HepG2 (cell line): ENCODE measurements at regions not wholly inside any gene's neighbourhood (a gene's known extent, or its start where the extent isn't known, plus 50 kb on each side); places are given as distances from the start of the nearest gene placed in this dataset.

Source experiments
- ATAC-seq: fragments of 200-7000 bp; cut with Tn5 transposase; 3 replicates; pipeline ENCODE4 v1.9.1; 2020; ENCODE audit warnings: mild to moderate bottlenecking, moderate library complexity
- BruUV-seq: library from RNA; stranded (reverse); fragments of 400-500 nt; replicated peaks from 2 replicates; lab custom pipeline; 2021; lab: Mats Ljungman, UMichigan
- CTCF ChIA-PET: fragments of 300-600 bp; formaldehyde crosslinking; extraction: SDS; loops from one replicate; lab custom pipeline; 2021; ENCODE audit warnings: low total read pairs, inconsistent platforms, low intra/inter-chr PET ratio; lab: Yijun Ruan, JAX
- POLR2A ChIA-PET: fragments of 350-600 bp; sonication (Branson Sonifier 250); formaldehyde crosslinking; loops from one replicate; lab custom pipeline; 2020; ENCODE audit warnings: antibody characterized with exemption, inconsistent platforms; lab: Yijun Ruan, JAX
- DNase-seq: peaks from one replicate; pipeline ENCODE4 v3.0.0-alpha.2; 2015; ENCODE audit warnings: low spot score
- FAIRE-seq: peaks from 3 replicates; lab custom pipeline; 2011; peaks lifted over from hg19 to GRCh38; lab: Jason Lieb, UNC
- H2AFZ ChIP-seq: one replicate; pipeline ENCODE4 v1.6.1; 2011; ENCODE audit warnings: low read length, inconsistent platforms
- H3K27ac ChIP-seq: fragments of 300-600 bp; 3 replicates; pipeline ENCODE4 v1.8.0; 2011; ENCODE audit warnings: mixed run types, mild to moderate bottlenecking, mixed read lengths, low read length, inconsistent platforms; ENCODE audit not compliant: insufficient read depth; ENCODE audit errors: extremely low read length
- H3K27me3 ChIP-seq, 2 experiments: fragments of 200-600 bp in 1 of 2; 2 replicates in 1 of 2; 3 replicates in 1 of 2; pipeline versions ENCODE4 v1.6.0 to v1.8.0; 2011; ENCODE audit warnings: low read length in 2 of 2, mild to moderate bottlenecking in 2 of 2, moderate library complexity in 2 of 2, inconsistent platforms in 1 of 2; ENCODE audit not compliant: insufficient read depth in 2 of 2, control insufficient read depth in 1 of 2
- H3K36me3 ChIP-seq, 2 experiments: fragments of 200-600 bp in 1 of 2; replicated peaks in 1 of 2; 2 replicates in 1 of 2; 3 replicates in 1 of 2; pipeline versions ENCODE4 v1.5.1 to v1.8.0; 2011; ENCODE audit warnings: low read length in 2 of 2, inconsistent platforms in 1 of 2; ENCODE audit not compliant: insufficient read depth in 2 of 2, control insufficient read depth in 1 of 2
- H3K4me1 ChIP-seq: 2 replicates; pipeline ENCODE4 v1.5.1; 2012; ENCODE audit warnings: low read length, inconsistent platforms; ENCODE audit not compliant: insufficient read depth
- H3K4me2 ChIP-seq: 2 replicates; pipeline ENCODE4 v1.6.0; 2011; ENCODE audit warnings: low read depth, low read length, inconsistent platforms
- H3K4me3 ChIP-seq, 3 experiments: fragments of 200-600 bp in 1 of 3; sonication (generic), shearing (Covaris generic) in 1 of 3; replicated peaks in 1 of 3; 2 replicates each; pipeline ENCODE4 v1.5.1; 2011 to 2016; ENCODE audit warnings: low read length in 3 of 3, inconsistent platforms in 2 of 3, low read depth in 2 of 3, mild to moderate bottlenecking in 2 of 3, control low read depth in 1 of 3, mixed read lengths in 1 of 3; ENCODE audit not compliant: insufficient read depth in 1 of 3
- H3K79me2 ChIP-seq: one replicate; pipeline ENCODE4 v1.6.1; 2011; ENCODE audit warnings: low read length, inconsistent platforms; ENCODE audit not compliant: insufficient read depth
- H3K9ac ChIP-seq: 2 replicates; pipeline ENCODE4 v1.6.0; 2011; ENCODE audit warnings: mild to moderate bottlenecking, low read depth, low read length, inconsistent platforms; ENCODE audit not compliant: insufficient read depth
- H3K9me3 ChIP-seq: 2 replicates; pipeline ENCODE4 v1.5.1; 2012; ENCODE audit warnings: mild to moderate bottlenecking, low read length
- H4K20me1 ChIP-seq: 2 replicates; pipeline ENCODE4 v1.6.0; 2011; ENCODE audit warnings: inconsistent platforms, mild to moderate bottlenecking, low read length, moderate library complexity; ENCODE audit not compliant: insufficient read depth
- ATF7-NPFF ChIP-seq: sonication (generic); formaldehyde crosslinking; IDR thresholded peaks from 2 replicates; pipeline ENCODE4 v1.8.1; 2023; ENCODE audit warnings: mild to moderate bottlenecking, low read depth, missing genetic modification reagents, moderate library complexity
- KMT2B ChIP-seq: IDR thresholded peaks from 2 replicates; pipeline ENCODE4 v1.6.1; 2016; ENCODE audit warnings: missing genetic modification reagents, missing compliant biosample characterization
- PCBP1 ChIP-seq: fragments of 200-400 bp; formaldehyde crosslinking; IDR thresholded peaks from 2 replicates; pipeline ENCODE4 v1.6.1; 2017; ENCODE audit warnings: mild to moderate bottlenecking, low read depth, low read length, borderline replicate concordance
- ZNF124 ChIP-seq: sonication (generic); formaldehyde crosslinking; IDR thresholded peaks from 2 replicates; pipeline ENCODE4 v1.4.0; 2020; ENCODE audit warnings: missing genetic modification reagents
- ZNF605 ChIP-seq: sonication (generic); formaldehyde crosslinking; IDR thresholded peaks from 2 replicates; pipeline ENCODE4 v1.8.0; 2022; ENCODE audit warnings: mild to moderate bottlenecking, missing genetic modification reagents
- ZNF766 ChIP-seq: sonication (generic); formaldehyde crosslinking; IDR thresholded peaks from 2 replicates; pipeline ENCODE4 v1.5.0; 2020; ENCODE audit warnings: missing genetic modification reagents, borderline replicate concordance
- WGBS: methylation state at CpG from one replicate; pipeline ENCODE4 v1.1.6; 2017; ENCODE audit warnings: low lambda C conversion rate; 5-methylcytosine and 5-hydroxymethylcytosine counted together
- in situ Hi-C: cut with HindIII; loops from 2 replicates; pipeline ENCODE4 v1.10.0; 2017; ENCODE audit warnings: low pct_unique_long_range_greater_than_20kb; ENCODE audit not compliant: extremely low pct_ligation_motif_present
- intact Hi-C: fragments of 100-400 bp; cut with micrococcal nuclease; formaldehyde crosslinking; loops from one replicate; pipeline ENCODE4 v1.10.0; 2022; ENCODE audit not compliant: unreplicated experiment
- TF ChIP-seq, protein P1 (sequence below): sonication (generic); formaldehyde crosslinking; IDR thresholded peaks from 2 replicates; pipeline ENCODE4 v1.8.0; 2022; ENCODE audit warnings: low read depth, missing genetic modification reagents
- TF ChIP-seq, protein P2 (sequence below): sonication (generic); formaldehyde crosslinking; IDR thresholded peaks from 2 replicates; pipeline ENCODE4 v1.4.0; 2020; ENCODE audit warnings: missing genetic modification reagents
- TF ChIP-seq, protein P3 (sequence below): fragments of 450-650 bp; IDR thresholded peaks from 2 replicates; pipeline ENCODE4 v1.6.1; 2017

DNA sequence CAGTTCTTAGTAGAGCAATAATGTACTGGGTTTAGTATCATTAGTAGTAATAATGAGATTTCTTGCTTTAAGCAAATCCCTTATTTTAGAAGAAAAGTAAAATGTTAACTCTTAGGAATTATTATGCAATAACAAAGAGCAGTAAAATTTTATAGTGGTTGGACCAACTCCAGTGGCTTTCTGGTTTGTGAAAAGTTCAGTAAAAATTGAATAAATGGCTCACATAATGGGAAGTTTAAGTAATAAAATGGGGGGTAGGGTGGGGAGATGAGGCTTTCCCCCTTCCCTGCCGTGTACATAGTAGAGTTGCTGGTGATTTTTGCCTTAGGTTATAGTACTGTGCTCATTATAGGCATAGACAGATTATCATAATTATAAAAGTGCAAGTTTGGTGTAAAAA is 250.5 kb upstream of the ATP2B1 start (continued):
- TF ChIP-seq, protein P1, sequence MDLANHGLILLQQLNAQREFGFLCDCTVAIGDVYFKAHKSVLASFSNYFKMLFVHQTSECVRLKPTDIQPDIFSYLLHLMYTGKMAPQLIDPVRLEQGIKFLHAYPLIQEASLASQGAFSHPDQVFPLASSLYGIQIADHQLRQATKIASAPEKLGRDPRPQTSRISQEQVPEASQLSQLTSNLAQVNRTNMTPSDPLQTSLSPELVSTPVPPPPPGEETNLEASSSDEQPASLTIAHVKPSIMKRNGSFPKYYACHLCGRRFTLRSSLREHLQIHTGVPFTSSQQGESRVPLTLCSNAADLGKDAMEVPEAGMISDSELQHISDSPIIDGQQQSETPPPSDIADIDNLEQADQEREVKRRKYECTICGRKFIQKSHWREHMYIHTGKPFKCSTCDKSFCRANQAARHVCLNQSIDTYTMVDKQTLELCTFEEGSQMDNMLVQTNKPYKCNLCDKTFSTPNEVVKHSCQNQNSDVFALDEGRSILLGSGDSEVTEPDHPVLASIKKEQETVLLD = no peak
- TF ChIP-seq PCBP1 (no peak), KMT2B (CRISPR knock-in tag) (no peak), ATF7-NPFF (no peak)
- TF ChIP-seq, protein P2, sequence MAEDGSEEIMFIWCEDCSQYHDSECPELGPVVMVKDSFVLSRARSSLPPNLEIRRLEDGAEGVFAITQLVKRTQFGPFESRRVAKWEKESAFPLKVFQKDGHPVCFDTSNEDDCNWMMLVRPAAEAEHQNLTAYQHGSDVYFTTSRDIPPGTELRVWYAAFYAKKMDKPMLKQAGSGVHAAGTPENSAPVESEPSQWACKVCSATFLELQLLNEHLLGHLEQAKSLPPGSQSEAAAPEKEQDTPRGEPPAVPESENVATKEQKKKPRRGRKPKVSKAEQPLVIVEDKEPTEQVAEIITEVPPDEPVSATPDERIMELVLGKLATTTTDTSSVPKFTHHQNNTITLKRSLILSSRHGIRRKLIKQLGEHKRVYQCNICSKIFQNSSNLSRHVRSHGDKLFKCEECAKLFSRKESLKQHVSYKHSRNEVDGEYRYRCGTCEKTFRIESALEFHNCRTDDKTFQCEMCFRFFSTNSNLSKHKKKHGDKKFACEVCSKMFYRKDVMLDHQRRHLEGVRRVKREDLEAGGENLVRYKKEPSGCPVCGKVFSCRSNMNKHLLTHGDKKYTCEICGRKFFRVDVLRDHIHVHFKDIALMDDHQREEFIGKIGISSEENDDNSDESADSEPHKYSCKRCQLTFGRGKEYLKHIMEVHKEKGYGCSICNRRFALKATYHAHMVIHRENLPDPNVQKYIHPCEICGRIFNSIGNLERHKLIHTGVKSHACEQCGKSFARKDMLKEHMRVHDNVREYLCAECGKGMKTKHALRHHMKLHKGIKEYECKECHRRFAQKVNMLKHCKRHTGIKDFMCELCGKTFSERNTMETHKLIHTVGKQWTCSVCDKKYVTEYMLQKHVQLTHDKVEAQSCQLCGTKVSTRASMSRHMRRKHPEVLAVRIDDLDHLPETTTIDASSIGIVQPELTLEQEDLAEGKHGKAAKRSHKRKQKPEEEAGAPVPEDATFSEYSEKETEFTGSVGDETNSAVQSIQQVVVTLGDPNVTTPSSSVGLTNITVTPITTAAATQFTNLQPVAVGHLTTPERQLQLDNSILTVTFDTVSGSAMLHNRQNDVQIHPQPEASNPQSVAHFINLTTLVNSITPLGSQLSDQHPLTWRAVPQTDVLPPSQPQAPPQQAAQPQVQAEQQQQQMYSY (CRISPR knock-in tag) = no peak

DNA sequence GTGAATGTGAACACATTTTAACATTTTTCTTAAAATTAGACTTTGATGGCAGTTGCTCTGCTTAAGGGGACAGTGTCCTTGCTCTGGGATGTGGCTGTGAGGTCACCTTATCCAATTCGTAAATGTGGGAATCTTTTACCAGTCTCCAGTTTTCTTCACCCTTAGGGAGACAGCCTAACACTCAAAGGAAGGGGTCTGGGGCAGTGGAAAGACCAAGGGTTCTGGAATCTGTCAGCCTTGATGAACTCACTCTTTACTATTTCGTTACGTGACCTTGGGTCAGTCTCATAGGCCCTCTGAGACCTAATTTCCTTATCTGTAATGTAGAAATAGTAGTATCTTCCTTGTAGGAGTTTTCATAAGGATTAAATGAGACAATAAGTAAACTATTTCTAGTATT is 245.6 kb upstream of the ATP2B1 start:
- Histone ChIP-seq H3K27ac (no peak overlapping the region), H3K4me1 (no peaks in the 10 kb centered on the region), H3K4me3 (no peak overlapping the region), H3K79me2 (no peaks in the 10 kb centered on the region), H2AFZ (no peak overlapping the region), H3K4me2 (no peak overlapping the region), H3K36me3 (no peaks in the 10 kb centered on the region), H3K9me3 (no peaks in the 10 kb centered on the region), H3K27me3 (no peaks in the 10 kb centered on the region), H4K20me1 (no peaks in the 10 kb centered on the region), H3K9ac (no peak overlapping the region)
- TF ChIP-seq ZNF124 (CRISPR knock-in tag) = no peak
- TF ChIP-seq ZNF605 (CRISPR knock-in tag) = no peak
- TF ChIP-seq, protein P3, sequence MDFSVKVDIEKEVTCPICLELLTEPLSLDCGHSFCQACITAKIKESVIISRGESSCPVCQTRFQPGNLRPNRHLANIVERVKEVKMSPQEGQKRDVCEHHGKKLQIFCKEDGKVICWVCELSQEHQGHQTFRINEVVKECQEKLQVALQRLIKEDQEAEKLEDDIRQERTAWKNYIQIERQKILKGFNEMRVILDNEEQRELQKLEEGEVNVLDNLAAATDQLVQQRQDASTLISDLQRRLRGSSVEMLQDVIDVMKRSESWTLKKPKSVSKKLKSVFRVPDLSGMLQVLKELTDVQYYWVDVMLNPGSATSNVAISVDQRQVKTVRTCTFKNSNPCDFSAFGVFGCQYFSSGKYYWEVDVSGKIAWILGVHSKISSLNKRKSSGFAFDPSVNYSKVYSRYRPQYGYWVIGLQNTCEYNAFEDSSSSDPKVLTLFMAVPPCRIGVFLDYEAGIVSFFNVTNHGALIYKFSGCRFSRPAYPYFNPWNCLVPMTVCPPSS = no peak
- TF ChIP-seq ZNF766 = no peak
- no TSS peak for BruUV-seq
- POLR2A ChIA-PET = no interaction called here
- ATAC-seq = no peak
- 0% methylated on average over 3 of the region's 3 CpGs for WGBS
- no peak for DNase-seq
- intact Hi-C loops (no loop called here), in situ Hi-C loops (loop anchor here (25.0 kb wide), 1 partner anchor 417 kb away; the partner anchor contains the start of gene POC1B)
- FAIRE-seq = no peak
- CTCF ChIA-PET = no interaction called here
